IMR-90 (cell line): ENCODE measurements at regions not wholly inside any gene's neighbourhood (a gene's known extent, or its start where the extent isn't known, plus 50 kb on each side); places are given as distances from the start of the nearest gene placed in this dataset.

Experiments used
- POLR2A ChIP-seq: IDR thresholded peaks from 2 replicates; pipeline ENCODE4 v1.6.1; 2012; ENCODE audit warnings: mild to moderate bottlenecking, low read depth, low read length
- TF ChIP-seq, protein P1 (sequence below): conservative IDR thresholded peaks from 2 replicates; pipeline ENCODE4 v1.5.1; 2012; ENCODE audit warnings: mild to moderate bottlenecking, low read depth, low read length, improper control_type of control experiment

DNA sequence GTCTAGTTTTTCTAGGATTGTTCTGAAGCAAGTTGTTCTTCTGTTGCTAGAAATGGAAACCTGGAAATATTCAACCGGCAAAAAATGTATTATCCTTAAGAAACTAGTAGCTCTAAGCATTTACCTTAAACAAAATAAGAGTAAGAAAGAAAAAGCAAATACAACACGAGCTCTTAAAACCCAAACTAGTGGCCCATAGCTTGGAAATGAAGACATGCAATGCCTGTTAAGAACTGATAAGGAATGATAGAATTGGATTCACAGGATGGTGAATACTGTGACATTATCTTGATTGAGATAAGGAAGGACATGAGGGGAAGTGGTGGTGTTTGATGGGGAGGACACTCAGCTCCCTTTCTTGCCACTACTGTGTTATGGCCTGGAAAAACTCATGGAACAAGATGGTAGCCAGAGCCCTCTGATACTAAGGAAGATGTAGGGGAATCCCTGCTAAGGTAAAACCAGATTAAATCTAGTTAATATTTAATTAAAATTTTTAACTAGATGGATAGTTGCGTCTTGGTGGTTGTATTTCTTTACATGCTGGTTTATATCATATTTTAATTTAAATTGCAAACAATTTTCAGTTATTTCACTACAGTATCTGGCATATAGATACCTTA, 193.8 kb downstream of the LPIN1 start:
- TF ChIP-seq, protein P1, sequence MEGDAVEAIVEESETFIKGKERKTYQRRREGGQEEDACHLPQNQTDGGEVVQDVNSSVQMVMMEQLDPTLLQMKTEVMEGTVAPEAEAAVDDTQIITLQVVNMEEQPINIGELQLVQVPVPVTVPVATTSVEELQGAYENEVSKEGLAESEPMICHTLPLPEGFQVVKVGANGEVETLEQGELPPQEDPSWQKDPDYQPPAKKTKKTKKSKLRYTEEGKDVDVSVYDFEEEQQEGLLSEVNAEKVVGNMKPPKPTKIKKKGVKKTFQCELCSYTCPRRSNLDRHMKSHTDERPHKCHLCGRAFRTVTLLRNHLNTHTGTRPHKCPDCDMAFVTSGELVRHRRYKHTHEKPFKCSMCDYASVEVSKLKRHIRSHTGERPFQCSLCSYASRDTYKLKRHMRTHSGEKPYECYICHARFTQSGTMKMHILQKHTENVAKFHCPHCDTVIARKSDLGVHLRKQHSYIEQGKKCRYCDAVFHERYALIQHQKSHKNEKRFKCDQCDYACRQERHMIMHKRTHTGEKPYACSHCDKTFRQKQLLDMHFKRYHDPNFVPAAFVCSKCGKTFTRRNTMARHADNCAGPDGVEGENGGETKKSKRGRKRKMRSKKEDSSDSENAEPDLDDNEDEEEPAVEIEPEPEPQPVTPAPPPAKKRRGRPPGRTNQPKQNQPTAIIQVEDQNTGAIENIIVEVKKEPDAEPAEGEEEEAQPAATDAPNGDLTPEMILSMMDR, result no peak
- no peak for TF ChIP-seq POLR2A
